ENCODE measurements at regions not wholly inside any gene's neighbourhood (a gene's known extent, or its start where the extent isn't known, plus 50 kb on each side); places are given as distances from the start of the nearest gene placed in this dataset.
"Not testable (repeated sequence)": the region's sequence is repeated elsewhere in the genome, so short reads cannot be mapped to it uniquely, and the experiment has no call there.

DNA sequence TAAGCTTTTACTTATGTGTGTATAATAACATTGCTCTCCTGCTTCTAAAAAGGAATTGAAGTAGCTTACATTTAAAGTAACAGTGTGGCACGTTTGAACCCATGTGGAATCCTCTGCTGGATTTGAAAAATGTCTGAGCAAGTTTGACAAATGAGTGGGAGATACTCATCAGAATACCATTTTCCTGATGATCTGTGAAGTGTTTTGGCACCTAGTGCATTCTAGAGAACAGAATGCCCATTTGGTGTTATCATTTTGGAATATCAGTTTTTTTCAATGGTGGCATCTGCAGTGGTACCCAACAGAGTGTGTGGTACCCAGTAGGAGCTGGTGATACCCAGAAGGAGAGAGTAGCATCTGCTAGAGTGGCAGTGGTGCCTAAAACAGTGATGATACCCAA is 471.1 kb downstream of the PLK2 start:
- TF ChIP-seq CTCF (IDR thresholded peaks at IDR 0.05; ENCODE audit: insufficient read depth, low read length, severe bottlenecking) = no peak
- no peak overlapping the region for H3K4me3 ChIP-seq (ENCODE audit: low read depth, low read length)
- no peaks in the 10 kb centered on the region for H3K36me3 ChIP-seq (ENCODE audit: control insufficient read depth, insufficient read depth, low read length)
- no peak for DNase-seq (ENCODE audit: low read depth)
- no peak for FAIRE-seq
- H3K27me3 ChIP-seq (ENCODE audit: control insufficient read depth, insufficient read depth, low read length) = no peaks in the 10 kb centered on the region

- no peak overlapping the region for H3K4me3 ChIP-seq (ENCODE audit: low read depth, low read length)
- FAIRE-seq (no peak), DNase-seq (ENCODE audit: low read depth) (no peak)
- TF ChIP-seq CTCF (IDR thresholded peaks at IDR 0.05; ENCODE audit: insufficient read depth, low read length, severe bottlenecking) = no peak
- no peaks in the 10 kb centered on the region for H3K27me3 ChIP-seq (ENCODE audit: control insufficient read depth, insufficient read depth, low read length)
- H3K36me3 ChIP-seq (ENCODE audit: control insufficient read depth, insufficient read depth, low read length) = no peaks in the 10 kb centered on the region
Measured at GRCh38 chr5:57987552-57987951, 472.3 kb downstream of the PLK2 start.

GRCh38 chr5:57986761-57987341 is 473.0 kb downstream of the PLK2 start:
- TF ChIP-seq CTCF (IDR thresholded peaks at IDR 0.05; ENCODE audit: insufficient read depth, low read length, severe bottlenecking) = no peak

DNA sequence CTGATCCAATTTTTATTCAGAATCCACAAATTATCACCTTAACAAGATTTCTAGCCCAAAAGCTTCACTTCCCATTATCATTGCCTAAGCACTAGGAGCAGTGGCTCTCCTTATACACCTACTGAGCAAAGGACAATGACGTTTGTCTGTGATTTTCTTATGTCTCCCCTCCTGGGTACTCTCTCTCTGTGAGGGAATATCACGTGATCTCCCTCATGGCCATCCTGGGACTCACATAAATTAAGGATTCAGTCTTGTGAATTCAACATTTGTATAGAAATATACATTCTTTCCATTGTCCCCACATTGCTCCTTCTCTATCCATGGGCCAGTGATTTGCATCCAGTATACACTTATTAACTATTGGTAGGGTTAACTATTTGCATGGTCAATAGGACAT is 476.5 kb downstream of the PLK2 start:
- FAIRE-seq (no peak), DNase-seq (ENCODE audit: low read depth) (no peak)
- Histone ChIP-seq H3K4me3 (ENCODE audit: low read depth, low read length) (no peak overlapping the region), H3K27me3 (ENCODE audit: control insufficient read depth, insufficient read depth, low read length) (no peaks in the 10 kb centered on the region), H3K36me3 (ENCODE audit: control insufficient read depth, insufficient read depth, low read length) (no peaks in the 10 kb centered on the region)
- no peak for TF ChIP-seq CTCF (IDR thresholded peaks at IDR 0.05; ENCODE audit: insufficient read depth, low read length, severe bottlenecking)

More at GRCh38 chr5:57986761-57987341, 473.0 kb downstream of the PLK2 start:
- no peak overlapping the region for H3K4me3 ChIP-seq (ENCODE audit: low read depth, low read length)
- DNase-seq (ENCODE audit: low read depth) = peak; percentile 29
- H3K27me3 ChIP-seq (ENCODE audit: control insufficient read depth, insufficient read depth, low read length) = no peaks in the 10 kb centered on the region
- no peaks in the 10 kb centered on the region for H3K36me3 ChIP-seq (ENCODE audit: control insufficient read depth, insufficient read depth, low read length)
- no peak for FAIRE-seq

DNA sequence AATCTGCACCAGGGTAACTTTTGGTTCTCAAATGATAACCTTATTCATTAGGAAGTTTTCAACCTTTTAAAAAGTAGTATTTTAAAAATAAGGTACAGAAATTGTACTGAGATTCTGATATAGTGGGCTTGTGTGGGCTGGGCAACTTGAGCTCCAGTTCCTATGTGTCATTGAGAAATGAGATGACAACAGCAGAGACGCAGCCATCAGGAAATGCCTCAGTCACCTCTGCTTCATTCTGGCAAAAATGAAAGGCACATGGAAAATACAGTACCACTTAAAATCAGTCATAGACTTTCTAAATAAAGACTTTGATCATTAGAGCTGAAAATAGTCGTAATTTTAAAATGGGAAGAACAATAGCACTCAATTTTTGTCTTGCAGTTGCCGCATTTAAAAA is 480.2 kb downstream of the PLK2 start:
- H3K36me3 ChIP-seq (ENCODE audit: control insufficient read depth, insufficient read depth, low read length) = no peaks in the 10 kb centered on the region
- FAIRE-seq = no peak
- TF ChIP-seq CTCF (IDR thresholded peaks at IDR 0.05; ENCODE audit: insufficient read depth, low read length, severe bottlenecking) = no peak

DNA sequence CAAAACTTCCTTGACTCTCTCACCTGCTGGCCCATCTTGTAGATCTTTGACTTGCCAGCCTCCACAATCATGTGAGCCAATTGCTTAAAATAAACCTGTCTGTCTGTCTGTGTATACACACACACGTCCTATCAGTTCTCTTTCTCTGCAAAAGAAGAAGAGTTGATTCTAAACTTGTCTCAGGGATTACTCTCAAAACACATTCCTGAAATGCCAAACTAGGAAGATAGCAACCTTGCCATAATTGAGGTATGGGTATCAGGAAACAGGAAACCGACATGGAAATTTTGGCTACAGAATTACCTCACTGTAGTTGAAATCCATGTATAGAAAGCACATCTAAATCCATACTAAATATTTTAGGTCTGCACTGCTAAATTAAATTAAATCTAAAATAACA is 483.4 kb downstream of the PLK2 start:
- Histone ChIP-seq H3K27me3 (ENCODE audit: control insufficient read depth, insufficient read depth, low read length) (no peaks in the 10 kb centered on the region), H3K36me3 (ENCODE audit: control insufficient read depth, insufficient read depth, low read length) (no peaks in the 10 kb centered on the region), H3K4me3 (ENCODE audit: low read depth, low read length) (no peak overlapping the region)
- FAIRE-seq (no peak), DNase-seq (ENCODE audit: low read depth) (no peak)
- TF ChIP-seq CTCF (IDR thresholded peaks at IDR 0.05; ENCODE audit: insufficient read depth, low read length, severe bottlenecking) = no peak

More for the DNA sequence above, 480.2 kb downstream of the PLK2 start:
- Histone ChIP-seq H3K27me3 (ENCODE audit: control insufficient read depth, insufficient read depth, low read length) (no peaks in the 10 kb centered on the region), H3K4me3 (ENCODE audit: low read depth, low read length) (no peak overlapping the region)
- no peak for DNase-seq (ENCODE audit: low read depth)

DNA sequence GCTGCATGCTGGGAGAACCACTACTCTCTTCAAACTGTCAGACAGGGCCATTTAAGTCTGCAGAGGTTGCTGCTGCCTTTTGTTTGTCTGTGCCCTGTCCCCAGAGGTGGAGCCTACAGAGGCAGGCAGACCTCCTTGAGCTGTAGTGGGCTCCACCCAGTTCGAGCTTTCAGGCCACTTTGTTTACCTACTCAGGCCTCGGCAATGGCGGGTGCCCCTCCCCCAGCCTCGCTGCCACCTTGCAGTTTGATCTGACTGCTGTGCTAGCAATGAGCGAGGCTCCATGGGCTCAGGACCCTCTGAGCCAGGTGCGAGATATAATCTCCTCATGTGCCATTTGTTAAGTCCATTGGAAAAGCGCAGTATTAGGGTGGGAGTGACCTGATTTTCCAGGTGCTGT is 487.8 kb downstream of the PLK2 start:
- not testable (repeated sequence) for FAIRE-seq; H3K36me3 ChIP-seq (ENCODE audit: control insufficient read depth, insufficient read depth, low read length); H3K27me3 ChIP-seq (ENCODE audit: control insufficient read depth, insufficient read depth, low read length); H3K4me3 ChIP-seq (ENCODE audit: low read depth, low read length); DNase-seq (ENCODE audit: low read depth)
